NB4 (cell line): ENCODE measurements at regions not wholly inside any gene's neighbourhood (a gene's known extent, or its start where the extent isn't known, plus 50 kb on each side); places are given as distances from the start of the nearest gene placed in this dataset.

Experiments used
- MYC ChIP-seq: IDR thresholded peaks from 2 replicates; pipeline ENCODE4 v1.6.1; 2011; ENCODE audit warnings: low read depth, low read length
- POLR2A ChIP-seq: IDR thresholded peaks from 2 replicates; pipeline ENCODE4 v1.6.1; 2011; ENCODE audit warnings: mild to moderate bottlenecking; ENCODE audit not compliant: insufficient read length; ENCODE audit errors: extremely low read depth
- TF ChIP-seq, protein P1 (sequence below): IDR thresholded peaks from one replicate; pipeline ENCODE4 v1.5.1; 2012; ENCODE audit warnings: low read depth, low read length

DNA sequence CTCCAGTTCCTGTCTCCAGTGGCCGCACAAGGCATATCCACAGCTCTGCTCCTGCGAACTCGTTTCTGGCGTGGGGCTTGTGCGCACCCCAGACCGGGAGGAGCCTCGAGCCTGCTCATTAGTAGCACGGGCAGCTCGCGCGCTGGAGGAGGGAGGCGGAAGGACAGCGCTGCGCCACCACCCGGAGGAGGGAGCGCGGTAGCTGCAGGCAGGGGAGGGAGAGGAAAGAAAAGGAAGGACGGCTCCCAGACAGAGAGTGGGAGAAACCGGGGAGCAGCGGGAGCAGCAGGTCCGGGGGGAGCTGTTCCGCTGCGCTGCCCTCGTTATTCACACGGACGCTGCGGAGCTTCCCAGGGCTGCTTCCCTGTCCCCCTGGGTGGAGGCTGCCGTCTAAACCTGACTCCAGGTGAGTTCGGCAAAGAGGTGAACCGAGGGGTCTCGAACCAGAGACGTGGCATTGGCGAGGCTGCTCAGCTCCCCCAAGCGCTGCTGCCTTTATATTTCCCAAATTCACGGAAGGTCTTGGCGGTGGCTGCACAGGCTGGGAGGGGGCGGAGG lies 121.3 kb upstream of the ZNF717 start:
- TF ChIP-seq, protein P1, sequence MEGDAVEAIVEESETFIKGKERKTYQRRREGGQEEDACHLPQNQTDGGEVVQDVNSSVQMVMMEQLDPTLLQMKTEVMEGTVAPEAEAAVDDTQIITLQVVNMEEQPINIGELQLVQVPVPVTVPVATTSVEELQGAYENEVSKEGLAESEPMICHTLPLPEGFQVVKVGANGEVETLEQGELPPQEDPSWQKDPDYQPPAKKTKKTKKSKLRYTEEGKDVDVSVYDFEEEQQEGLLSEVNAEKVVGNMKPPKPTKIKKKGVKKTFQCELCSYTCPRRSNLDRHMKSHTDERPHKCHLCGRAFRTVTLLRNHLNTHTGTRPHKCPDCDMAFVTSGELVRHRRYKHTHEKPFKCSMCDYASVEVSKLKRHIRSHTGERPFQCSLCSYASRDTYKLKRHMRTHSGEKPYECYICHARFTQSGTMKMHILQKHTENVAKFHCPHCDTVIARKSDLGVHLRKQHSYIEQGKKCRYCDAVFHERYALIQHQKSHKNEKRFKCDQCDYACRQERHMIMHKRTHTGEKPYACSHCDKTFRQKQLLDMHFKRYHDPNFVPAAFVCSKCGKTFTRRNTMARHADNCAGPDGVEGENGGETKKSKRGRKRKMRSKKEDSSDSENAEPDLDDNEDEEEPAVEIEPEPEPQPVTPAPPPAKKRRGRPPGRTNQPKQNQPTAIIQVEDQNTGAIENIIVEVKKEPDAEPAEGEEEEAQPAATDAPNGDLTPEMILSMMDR, result no peak
- TF ChIP-seq POLR2A (no peak), MYC (no peak)
